Neural progenitor cell (in vitro differentiated cells): ENCODE measurements at regions not wholly inside any gene's neighbourhood (a gene's known extent, or its start where the extent isn't known, plus 50 kb on each side); places are given as distances from the start of the nearest gene placed in this dataset.

ENCODE experiments used
- EZH2 ChIP-seq: fragments of 200-600 bp; sonication (generic); IDR thresholded peaks from 2 replicates; pipeline ENCODE4 v1.6.1; 2017; ENCODE audit warnings: antibody characterized with exemption, mild to moderate bottlenecking, moderate library complexity
- EZH2phosphoT487 ChIP-seq: fragments of 200-600 bp; sonication (generic); IDR thresholded peaks from 2 replicates; pipeline ENCODE4 v1.6.1; 2017; ENCODE audit warnings: antibody characterized with exemption
- TF ChIP-seq, protein P1 (sequence below): fragments of 200-600 bp; sonication (generic); IDR thresholded peaks from 2 replicates; pipeline ENCODE4 v1.5.1; 2017; ENCODE audit warnings: antibody characterized with exemption, mild to moderate bottlenecking

DNA sequence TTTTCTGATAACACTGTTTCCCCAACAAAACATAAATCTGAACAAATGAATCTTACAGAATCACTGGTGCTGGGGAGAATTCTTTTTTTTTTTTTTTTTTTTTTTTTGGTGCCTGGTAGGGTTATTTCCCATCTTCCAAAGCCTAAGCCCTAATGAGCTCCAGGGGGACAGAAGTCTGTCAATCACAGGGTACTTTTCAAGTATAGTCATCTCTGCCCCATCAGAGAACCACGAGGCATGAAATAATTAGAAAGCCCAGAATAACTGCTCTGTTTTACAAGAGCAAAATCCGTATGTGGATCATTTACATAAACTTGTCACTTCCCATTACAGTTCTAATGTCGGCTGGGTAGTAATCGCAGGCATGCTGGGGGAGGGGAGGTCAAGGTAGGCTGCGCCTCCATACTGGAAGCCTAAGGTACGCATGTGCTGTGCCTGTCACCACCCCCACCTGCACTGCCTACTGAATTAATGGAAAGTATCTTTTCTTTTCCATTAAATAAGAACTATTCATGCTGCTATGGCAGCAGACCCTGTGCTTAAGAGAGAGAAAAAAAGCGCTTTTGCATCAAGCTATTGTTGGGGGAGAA is 164.7 kb upstream of the LEF1 start:
- TF ChIP-seq, protein P1, sequence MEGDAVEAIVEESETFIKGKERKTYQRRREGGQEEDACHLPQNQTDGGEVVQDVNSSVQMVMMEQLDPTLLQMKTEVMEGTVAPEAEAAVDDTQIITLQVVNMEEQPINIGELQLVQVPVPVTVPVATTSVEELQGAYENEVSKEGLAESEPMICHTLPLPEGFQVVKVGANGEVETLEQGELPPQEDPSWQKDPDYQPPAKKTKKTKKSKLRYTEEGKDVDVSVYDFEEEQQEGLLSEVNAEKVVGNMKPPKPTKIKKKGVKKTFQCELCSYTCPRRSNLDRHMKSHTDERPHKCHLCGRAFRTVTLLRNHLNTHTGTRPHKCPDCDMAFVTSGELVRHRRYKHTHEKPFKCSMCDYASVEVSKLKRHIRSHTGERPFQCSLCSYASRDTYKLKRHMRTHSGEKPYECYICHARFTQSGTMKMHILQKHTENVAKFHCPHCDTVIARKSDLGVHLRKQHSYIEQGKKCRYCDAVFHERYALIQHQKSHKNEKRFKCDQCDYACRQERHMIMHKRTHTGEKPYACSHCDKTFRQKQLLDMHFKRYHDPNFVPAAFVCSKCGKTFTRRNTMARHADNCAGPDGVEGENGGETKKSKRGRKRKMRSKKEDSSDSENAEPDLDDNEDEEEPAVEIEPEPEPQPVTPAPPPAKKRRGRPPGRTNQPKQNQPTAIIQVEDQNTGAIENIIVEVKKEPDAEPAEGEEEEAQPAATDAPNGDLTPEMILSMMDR: no peak
- no peak for TF ChIP-seq EZH2phosphoT487
- TF ChIP-seq EZH2: no peak
